Sigmoid colon (tissue), 3 donors: ENCODE measurements at regions not wholly inside any gene's neighbourhood (a gene's known extent, or its start where the extent isn't known, plus 50 kb on each side); places are given as distances from the start of the nearest gene placed in this dataset.

Experiments
- CTCF ChIP-seq, 4 experiments: fragments of 450-650 bp in 3 of 4; fragments of 200-600 bp in 1 of 4; IDR thresholded peaks; one replicate each; pipeline ENCODE4 v1.5.1; 2016 to 2019; ENCODE audit warnings: antibody characterized with exemption in 4 of 4, mild to moderate bottlenecking in 3 of 4, moderate library complexity in 2 of 4
- POLR2A ChIP-seq, 2 donors: fragments of 450-650 bp; IDR thresholded peaks; one replicate each; pipeline ENCODE4 v1.6.1; 2016; ENCODE audit warnings: antibody characterized with exemption in 2 of 2, mild to moderate bottlenecking in 2 of 2, moderate library complexity in 2 of 2

- TF ChIP-seq POLR2A (IDR thresholded peaks at IDR 0.05) (no peak), CTCF (IDR thresholded peaks at IDR 0.05) (no peak)
These were observed 122.9 kb upstream of the KLF7 start for GRCh38 chr2:207288628-207289027.
